PC-9 (cell line): ENCODE measurements at regions not wholly inside any gene's neighbourhood (a gene's known extent, or its start where the extent isn't known, plus 50 kb on each side); places are given as distances from the start of the nearest gene placed in this dataset.

Experiments
- BruUV-seq: library from RNA; stranded (reverse); fragments of 400-500 nt; replicated peaks from 2 replicates; lab custom pipeline; 2021; lab: Mats Ljungman, UMichigan
- CTCF ChIA-PET: fragments of 300-600 bp; sonication (Branson Sonifier 250); formaldehyde crosslinking; loops from one replicate; lab custom pipeline; 2022; ENCODE audit warnings: antibody characterized with exemption; lab: Charles Lee
- POLR2A ChIA-PET: fragments of 300-600 bp; sonication (Branson Sonifier 250); formaldehyde crosslinking; loops from one replicate; lab custom pipeline; 2022; ENCODE audit warnings: antibody characterized with exemption; ENCODE audit not compliant: unreplicated experiment; lab: Charles Lee
- DNase-seq, 2 experiments: peaks; one replicate each; pipeline versions ENCODE4 v3.0.0 to v3.0.0-alpha.2; 2015 to 2022; ENCODE audit warnings: mixed read lengths in 1 of 2
- H2AFZ ChIP-seq: fragments of 200-600 bp; sonication (generic); 2 replicates; pipeline ENCODE4 v1.8.1; 2017; ENCODE audit warnings: antibody characterized with exemption
- H3F3A ChIP-seq: fragments of 200-600 bp; sonication (generic); 2 replicates; pipeline ENCODE4 v1.8.1; 2017; ENCODE audit warnings: antibody characterized with exemption, mild to moderate bottlenecking, low read depth; ENCODE audit not compliant: insufficient read depth
- H3K27ac ChIP-seq: fragments of 200-600 bp; sonication (generic); 2 replicates; pipeline ENCODE4 v1.6.1; 2016; ENCODE audit warnings: mixed run types
- H3K27me3 ChIP-seq: fragments of 200-600 bp; sonication (generic); 2 replicates; pipeline ENCODE4 v1.6.1; 2016; ENCODE audit warnings: low read depth, mixed run types; ENCODE audit not compliant: insufficient read depth
- H3K36me3 ChIP-seq: fragments of 200-600 bp; sonication (generic); 2 replicates; pipeline ENCODE4 v1.6.1; 2016; ENCODE audit warnings: low read depth, mixed run types
- H3K4me1 ChIP-seq: fragments of 200-600 bp; sonication (generic); replicated peaks from 2 replicates; pipeline ENCODE4 v1.6.1; 2016; ENCODE audit warnings: mixed run types; ENCODE audit not compliant: insufficient read depth
- H3K4me2 ChIP-seq: fragments of 200-600 bp; sonication (generic); 2 replicates; pipeline ENCODE4 v1.6.1; 2017; ENCODE audit warnings: mixed run types
- H3K4me3 ChIP-seq: fragments of 200-600 bp; sonication (generic); 2 replicates; pipeline ENCODE4 v1.6.1; 2016; ENCODE audit warnings: mixed run types
- H3K79me2 ChIP-seq: fragments of 200-600 bp; sonication (generic); 2 replicates; pipeline ENCODE4 v1.6.1; 2017; ENCODE audit warnings: low read depth, mixed run types
- H3K9me2 ChIP-seq: fragments of 200-600 bp; sonication (generic); 2 replicates; pipeline ENCODE4 v1.8.1; 2017; ENCODE audit warnings: mild to moderate bottlenecking; ENCODE audit not compliant: insufficient read depth
- H3K9me3 ChIP-seq: fragments of 200-600 bp; sonication (generic); 2 replicates; pipeline ENCODE4 v1.8.1; 2016; ENCODE audit warnings: low read depth; ENCODE audit not compliant: insufficient read depth
- H4K20me1 ChIP-seq: fragments of 200-600 bp; sonication (generic); 2 replicates; pipeline ENCODE4 v1.8.1; 2017; ENCODE audit not compliant: insufficient read depth
- CTCF ChIP-seq: fragments of 200-600 bp; sonication (generic); conservative IDR thresholded peaks from 2 replicates; pipeline ENCODE4 v1.6.1; 2017; ENCODE audit warnings: mixed run types, antibody characterized with exemption, mild to moderate bottlenecking, moderate library complexity
- EZH2 ChIP-seq: fragments of 200-600 bp; sonication (generic); IDR thresholded peaks from 2 replicates; pipeline ENCODE4 v1.8.0; 2017; ENCODE audit warnings: antibody characterized with exemption, low read depth
- intact Hi-C: fragments of 100-400 bp; cut with micrococcal nuclease; formaldehyde crosslinking; loops from one replicate; pipeline ENCODE4 v1.10.0; 2022; ENCODE audit not compliant: unreplicated experiment

- TF ChIP-seq CTCF (no peak), EZH2 (no peak)
- Histone ChIP-seq H3K4me1 (no peaks in the 10 kb centered on the region), H3K9me2 (no peaks in the 10 kb centered on the region), H3K36me3 (no peaks in the 10 kb centered on the region), H4K20me1 (no peaks in the 10 kb centered on the region), H3K4me3 (no peak overlapping the region), H3K79me2 (no peaks in the 10 kb centered on the region), H3K4me2 (no peak overlapping the region), H3K27me3 (no peaks in the 10 kb centered on the region), H3K9me3 (no peaks in the 10 kb centered on the region), H2AFZ (no peak overlapping the region), H3F3A (no peaks in the 10 kb centered on the region), H3K27ac (no peak overlapping the region)
- intact Hi-C loops: no loop called here
- no peak for DNase-seq
- ChIA-PET POLR2A (no interaction called here), CTCF (no interaction called here)
- no TSS peak for BruUV-seq
Observed at GRCh38 chr13:62502588-62502987, 1086.9 kb upstream of the PCDH20 start.

- no peak overlapping the region for H2AFZ ChIP-seq
- no peaks in the 10 kb centered on the region for H3F3A ChIP-seq
- H3K27ac ChIP-seq: no peak overlapping the region
- BruUV-seq: no TSS peak
- no peaks in the 10 kb centered on the region for H3K9me2 ChIP-seq
- H3K79me2 ChIP-seq: no peaks in the 10 kb centered on the region
- TF ChIP-seq EZH2: no peak
- TF ChIP-seq CTCF: no peak
- H3K4me2 ChIP-seq: no peak overlapping the region
- POLR2A ChIA-PET: no interaction called here
- no peaks in the 10 kb centered on the region for H3K36me3 ChIP-seq
- H3K9me3 ChIP-seq: no peaks in the 10 kb centered on the region
- no peaks in the 10 kb centered on the region for H3K27me3 ChIP-seq
- no peaks in the 10 kb centered on the region for H3K4me1 ChIP-seq
- no peak overlapping the region for H3K4me3 ChIP-seq
- CTCF ChIA-PET: no interaction called here
- H4K20me1 ChIP-seq: no peaks in the 10 kb centered on the region
- intact Hi-C loops: no loop called here
- DNase-seq: no peak
Observed at GRCh38 chr13:62489731-62490130, 1074.1 kb upstream of the PCDH20 start.

- POLR2A ChIA-PET: no interaction called here
- Histone ChIP-seq H3K4me2 (no peak overlapping the region), H3K4me1 (no peaks in the 10 kb centered on the region), H3K9me3 (no peaks in the 10 kb centered on the region), H3K36me3 (no peaks in the 10 kb centered on the region), H3K27me3 (no peaks in the 10 kb centered on the region), H3K79me2 (no peaks in the 10 kb centered on the region), H3K4me3 (no peak overlapping the region), H3K9me2 (no peaks in the 10 kb centered on the region), H3K27ac (no peak overlapping the region), H4K20me1 (no peaks in the 10 kb centered on the region), H2AFZ (no peak overlapping the region), H3F3A (no peaks in the 10 kb centered on the region)
- DNase-seq: no peak
- CTCF ChIA-PET: no interaction called here
- intact Hi-C loops: no loop called here
- no TSS peak for BruUV-seq
- TF ChIP-seq CTCF (no peak), EZH2 (no peak)
Observed at GRCh38 chr13:62483774-62484173, 1068.1 kb upstream of the PCDH20 start.
